ENCODE measurements at regions not wholly inside any gene's neighbourhood (a gene's known extent, or its start where the extent isn't known, plus 50 kb on each side); places are given as distances from the start of the nearest gene placed in this dataset.
A peak's percentile ranks its signal among the peaks of the same experiment; 100 is the strongest.

- in situ Hi-C loops (cut with MboI; ENCODE audit: low sequenced_read_pairs): no loop called here
- Histone ChIP-seq H3K4me3 (no peak overlapping the region), H3K27me3 (ENCODE audit: low read depth) (no peaks in the 10 kb centered on the region), H3K9me3 (no peaks in the 10 kb centered on the region), H3K36me3 (replicated peaks) (no peaks in the 10 kb centered on the region), H3K4me1 (no peaks in the 10 kb centered on the region; the same call in 1 of the 2 replicates)
- DNase-seq (ENCODE audit: low spot score in 2 of 2): no peak
Observed at GRCh38 chr2:187105218-187105617, 256.2 kb upstream of the ZSWIM2 start.

- no peaks in the 10 kb centered on the region for H3K27me3 ChIP-seq (ENCODE audit: low read depth)
- H3K4me1 ChIP-seq: no peaks in the 10 kb centered on the region; the same call in 1 of the 2 replicates
- in situ Hi-C loops (cut with MboI; ENCODE audit: low sequenced_read_pairs): no loop called here
- peak in 1 of 2 experiments; percentile 34 for DNase-seq (ENCODE audit: low spot score in 2 of 2)
- H3K36me3 ChIP-seq (replicated peaks): no peaks in the 10 kb centered on the region
- no peak overlapping the region for H3K4me3 ChIP-seq
- H3K9me3 ChIP-seq: no peaks in the 10 kb centered on the region
Observed at GRCh38 chr2:187102381-187102780, 253.4 kb upstream of the ZSWIM2 start.

GRCh38 chr2:187098154-187098553 lies 249.2 kb upstream of the ZSWIM2 start:
- Histone ChIP-seq H3K4me3 (no peak overlapping the region), H3K9me3 (no peaks in the 10 kb centered on the region), H3K4me1 (no peaks in the 10 kb centered on the region; the same call in 1 of the 2 replicates), H3K36me3 (replicated peaks) (no peaks in the 10 kb centered on the region), H3K27me3 (ENCODE audit: low read depth) (no peaks in the 10 kb centered on the region; the same call in 1 of the 2 replicates)
- in situ Hi-C loops (cut with MboI; ENCODE audit: low sequenced_read_pairs): no loop called here
- no peak for DNase-seq (ENCODE audit: low spot score in 2 of 2)

GRCh38 chr2:187093771-187094412 lies 244.9 kb upstream of the ZSWIM2 start:
- Histone ChIP-seq H3K27me3 (ENCODE audit: low read depth) (no peaks in the 10 kb centered on the region; the same call in 1 of the 2 replicates), H3K4me1 (no peaks in the 10 kb centered on the region), H3K4me3 (no peak overlapping the region), H3K36me3 (replicated peaks) (no peaks in the 10 kb centered on the region), H3K9me3 (no peaks in the 10 kb centered on the region)
- no peak for DNase-seq (ENCODE audit: low spot score in 2 of 2)
- in situ Hi-C loops (cut with MboI; ENCODE audit: low sequenced_read_pairs): no loop called here

GRCh38 chr2:187091664-187092063 lies 242.7 kb upstream of the ZSWIM2 start:
- Histone ChIP-seq H3K9me3 (no peaks in the 10 kb centered on the region), H3K4me3 (no peak overlapping the region), H3K36me3 (replicated peaks) (no peaks in the 10 kb centered on the region), H3K27me3 (ENCODE audit: low read depth) (no peaks in the 10 kb centered on the region; the same call in 1 of the 2 replicates), H3K4me1 (no peaks in the 10 kb centered on the region)
- no peak for DNase-seq (ENCODE audit: low spot score in 2 of 2)
- in situ Hi-C loops (cut with MboI; ENCODE audit: low sequenced_read_pairs): no loop called here

- in situ Hi-C loops (cut with MboI; ENCODE audit: low sequenced_read_pairs): no loop called here
- H3K4me3 ChIP-seq: no peak overlapping the region
- no peak for DNase-seq (ENCODE audit: low spot score in 2 of 2)
- no peaks in the 10 kb centered on the region for H3K9me3 ChIP-seq
- no peaks in the 10 kb centered on the region for H3K36me3 ChIP-seq (replicated peaks)
- H3K4me1 ChIP-seq: no peaks in the 10 kb centered on the region
- no peaks in the 10 kb centered on the region; the same call in 1 of the 2 replicates for H3K27me3 ChIP-seq (ENCODE audit: low read depth)
Observed at GRCh38 chr2:187084524-187084923, 235.6 kb upstream of the ZSWIM2 start.

- Histone ChIP-seq H3K4me3 (no peak overlapping the region), H3K4me1 (no peaks in the 10 kb centered on the region), H3K36me3 (replicated peaks) (no peaks in the 10 kb centered on the region), H3K27me3 (ENCODE audit: low read depth) (no peaks in the 10 kb centered on the region; the same call in 1 of the 2 replicates), H3K9me3 (no peaks in the 10 kb centered on the region)
- DNase-seq (ENCODE audit: low spot score in 2 of 2): no peak
- in situ Hi-C loops (cut with MboI; ENCODE audit: low sequenced_read_pairs): no loop called here
Observed at GRCh38 chr2:187081461-187081860, 232.5 kb upstream of the ZSWIM2 start.

- Histone ChIP-seq H3K36me3 (replicated peaks) (no peaks in the 10 kb centered on the region), H3K27me3 (ENCODE audit: low read depth) (no peaks in the 10 kb centered on the region; the same call in 1 of the 2 replicates), H3K9me3 (no peaks in the 10 kb centered on the region), H3K4me1 (peaks cover 12% of the 10 kb centered on the region), H3K4me3 (no peak overlapping the region)
- no peak for DNase-seq (ENCODE audit: low spot score in 2 of 2)
- in situ Hi-C loops (cut with MboI; ENCODE audit: low sequenced_read_pairs): no loop called here
Observed at GRCh38 chr2:187079901-187080300, 230.9 kb upstream of the ZSWIM2 start.

GRCh38 chr2:187078297-187078696 lies 229.3 kb upstream of the ZSWIM2 start:
- peaks cover 18% of the 10 kb centered on the region for H3K4me1 ChIP-seq
- no peaks in the 10 kb centered on the region for H3K9me3 ChIP-seq
- H3K4me3 ChIP-seq: no peak overlapping the region
- no peak for DNase-seq (ENCODE audit: low spot score in 2 of 2)
- no peaks in the 10 kb centered on the region for H3K36me3 ChIP-seq (replicated peaks)
- in situ Hi-C loops (cut with MboI; ENCODE audit: low sequenced_read_pairs): no loop called here
- no peaks in the 10 kb centered on the region; the same call in 1 of the 2 replicates for H3K27me3 ChIP-seq (ENCODE audit: low read depth)

- in situ Hi-C loops (cut with MboI; ENCODE audit: low sequenced_read_pairs): no loop called here
- no peaks in the 10 kb centered on the region for H3K36me3 ChIP-seq (replicated peaks)
- peaks cover 18% of the 10 kb centered on the region for H3K4me1 ChIP-seq
- H3K4me3 ChIP-seq: no peak overlapping the region
- no peaks in the 10 kb centered on the region for H3K9me3 ChIP-seq
- peak in 1 of 2 experiments; percentile 91 for DNase-seq (ENCODE audit: low spot score in 2 of 2)
- H3K27me3 ChIP-seq (ENCODE audit: low read depth): no peaks in the 10 kb centered on the region
Observed at GRCh38 chr2:187075671-187076070, 226.7 kb upstream of the ZSWIM2 start.

- no peak overlapping the region for H3K4me3 ChIP-seq
- in situ Hi-C loops (cut with MboI; ENCODE audit: low sequenced_read_pairs): no loop called here
- H3K9me3 ChIP-seq: no peaks in the 10 kb centered on the region
- peak; percentile 59 to 74 for DNase-seq (ENCODE audit: low spot score in 2 of 2)
- no peaks in the 10 kb centered on the region for H3K27me3 ChIP-seq (ENCODE audit: low read depth)
- no peaks in the 10 kb centered on the region for H3K36me3 ChIP-seq (replicated peaks)
- H3K4me1 ChIP-seq: peaks cover 18% of the 10 kb centered on the region
Observed at GRCh38 chr2:187075199-187075635, 226.2 kb upstream of the ZSWIM2 start.

GRCh38 chr2:187058198-187058597 lies 209.2 kb upstream of the ZSWIM2 start:
- no peaks in the 10 kb centered on the region for H3K9me3 ChIP-seq
- in situ Hi-C loops (cut with MboI; ENCODE audit: low sequenced_read_pairs): no loop called here
- no peaks in the 10 kb centered on the region for H3K4me1 ChIP-seq
- no peaks in the 10 kb centered on the region for H3K36me3 ChIP-seq (replicated peaks)
- no peaks in the 10 kb centered on the region for H3K27me3 ChIP-seq (ENCODE audit: low read depth)
- no peak for DNase-seq (ENCODE audit: low spot score in 2 of 2)
- no peak overlapping the region for H3K4me3 ChIP-seq

GRCh38 chr2:187057466-187057865 lies 208.5 kb upstream of the ZSWIM2 start:
- no peaks in the 10 kb centered on the region for H3K27me3 ChIP-seq (ENCODE audit: low read depth)
- DNase-seq (ENCODE audit: low spot score in 2 of 2): no peak
- no peaks in the 10 kb centered on the region for H3K9me3 ChIP-seq
- H3K4me1 ChIP-seq: no peaks in the 10 kb centered on the region
- in situ Hi-C loops (cut with MboI; ENCODE audit: low sequenced_read_pairs): no loop called here
- no peak overlapping the region for H3K4me3 ChIP-seq
- H3K36me3 ChIP-seq (replicated peaks): no peaks in the 10 kb centered on the region

- Histone ChIP-seq H3K9me3 (no peaks in the 10 kb centered on the region), H3K4me1 (no peaks in the 10 kb centered on the region), H3K36me3 (replicated peaks) (no peaks in the 10 kb centered on the region), H3K4me3 (no peak overlapping the region), H3K27me3 (ENCODE audit: low read depth) (no peaks in the 10 kb centered on the region)
- no peak for DNase-seq (ENCODE audit: low spot score in 2 of 2)
- in situ Hi-C loops (cut with MboI; ENCODE audit: low sequenced_read_pairs): no loop called here
Observed at GRCh38 chr2:187056416-187057334, 207.7 kb upstream of the ZSWIM2 start.
